Erythroblast (primary cell): ENCODE measurements at regions not wholly inside any gene's neighbourhood (a gene's known extent, or its start where the extent isn't known, plus 50 kb on each side); places are given as distances from the start of the nearest gene placed in this dataset.

ENCODE experiments used
- GATA1 ChIP-seq: IDR thresholded peaks from 2 replicates; pipeline ENCODE4 v1.6.1; 2011; ENCODE audit warnings: low read depth, mild to moderate bottlenecking, control low read depth, low read length, moderate library complexity
- POLR2A ChIP-seq: IDR thresholded peaks from 2 replicates; pipeline ENCODE4 v1.6.1; 2011; ENCODE audit warnings: mild to moderate bottlenecking, low read length

DNA sequence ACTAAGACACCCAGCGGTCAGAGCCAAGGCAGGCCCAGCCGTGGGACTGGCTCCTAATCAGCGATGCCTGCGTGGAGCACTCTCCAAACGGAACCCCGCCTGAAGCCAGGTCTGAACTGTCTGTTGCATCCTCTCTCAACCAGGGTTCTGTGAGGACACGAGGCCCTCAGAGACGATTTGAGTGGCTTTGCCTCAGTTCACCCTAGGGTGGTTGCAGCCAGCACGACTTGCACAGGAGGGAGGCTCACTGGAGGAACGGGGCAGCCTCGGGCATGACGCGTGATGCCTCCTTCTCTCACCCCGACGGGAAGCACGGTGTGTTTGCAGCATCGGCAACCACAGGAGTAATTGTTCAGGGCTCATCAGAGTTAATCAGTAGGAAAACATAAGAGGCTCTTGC lies 336.4 kb downstream of the EIPR1 start:
- no peak for TF ChIP-seq POLR2A
- TF ChIP-seq GATA1: no peak
